IPS-15b (cell line): ENCODE measurements at regions not wholly inside any gene's neighbourhood (a gene's known extent, or its start where the extent isn't known, plus 50 kb on each side); places are given as distances from the start of the nearest gene placed in this dataset.
"Not testable (repeated sequence)": the region's sequence is repeated elsewhere in the genome, so short reads cannot be mapped to it uniquely, and the experiment has no call there.

Source experiments
- H3K27me3 ChIP-seq: one replicate; pipeline ENCODE4 v1.6.1; 2013; ENCODE audit warnings: low read length; ENCODE audit not compliant: control insufficient read depth, insufficient read depth
- H3K36me3 ChIP-seq: one replicate; pipeline ENCODE4 v1.6.1; 2013; ENCODE audit warnings: low read length; ENCODE audit not compliant: control insufficient read depth, insufficient read depth
- H3K4me1 ChIP-seq: one replicate; pipeline ENCODE4 v1.6.1; 2013; ENCODE audit warnings: mild to moderate bottlenecking, low read length; ENCODE audit not compliant: control insufficient read depth, insufficient read depth
- H3K4me3 ChIP-seq: one replicate; pipeline ENCODE4 v1.5.1; 2013; ENCODE audit warnings: low read depth, low read length
- H3K9ac ChIP-seq: one replicate; pipeline ENCODE4 v1.6.1; 2013; ENCODE audit warnings: low read depth, mild to moderate bottlenecking, low read length
- H3K9me3 ChIP-seq: one replicate; pipeline ENCODE4 v1.6.1; 2013; ENCODE audit warnings: mild to moderate bottlenecking, low read length; ENCODE audit not compliant: control insufficient read depth, insufficient read depth

DNA sequence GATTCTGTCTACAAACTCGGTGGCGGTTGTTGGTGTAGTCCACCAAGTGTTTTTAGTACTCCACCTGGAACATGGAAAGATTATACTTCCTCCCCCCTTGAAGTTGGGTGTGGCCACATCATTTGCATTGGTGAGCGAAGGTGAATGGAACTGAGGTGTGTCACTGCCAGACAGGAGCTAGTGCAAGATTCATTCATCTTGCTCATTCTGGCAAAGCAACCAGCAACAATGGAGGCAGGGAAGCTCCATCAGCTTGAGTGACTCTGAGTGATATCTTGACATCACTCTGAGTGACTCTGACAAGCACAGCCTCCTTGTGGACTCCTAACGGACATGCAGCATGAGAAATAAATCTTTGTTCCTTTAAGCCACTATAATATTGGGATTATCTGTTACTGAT, 54.7 kb upstream of the SLC1A4 start:
- H3K4me3 ChIP-seq: no peak overlapping the region
- no peaks in the 10 kb centered on the region for H3K27me3 ChIP-seq
- no peaks in the 10 kb centered on the region for H3K36me3 ChIP-seq
- no peaks in the 10 kb centered on the region for H3K9me3 ChIP-seq
- no peak overlapping the region for H3K9ac ChIP-seq
- H3K4me1 ChIP-seq: no peaks in the 10 kb centered on the region

DNA sequence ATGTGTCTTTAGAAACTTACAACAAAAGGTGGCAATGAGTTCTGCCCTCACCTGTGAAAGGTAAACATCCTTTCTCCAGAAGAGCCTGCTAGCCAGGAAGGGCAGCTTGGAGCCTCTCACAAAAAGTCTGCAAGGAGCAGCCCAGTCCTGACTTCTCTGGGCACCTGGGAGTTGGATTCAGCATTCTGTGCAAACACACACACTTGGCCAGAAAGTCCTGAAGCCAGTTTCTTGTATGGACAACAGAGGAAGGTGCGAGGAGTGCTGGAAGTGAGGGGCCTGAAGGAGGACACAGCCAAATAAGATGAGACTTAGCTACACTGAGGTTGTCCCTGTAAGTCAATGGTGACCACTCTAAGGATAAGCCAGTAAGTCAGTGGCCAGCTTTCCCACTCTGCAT, 52.4 kb upstream of the SLC1A4 start:
- Histone ChIP-seq H3K9me3 (no peaks in the 10 kb centered on the region), H3K4me3 (no peak overlapping the region), H3K27me3 (no peaks in the 10 kb centered on the region), H3K4me1 (no peaks in the 10 kb centered on the region), H3K9ac (no peak overlapping the region), H3K36me3 (no peaks in the 10 kb centered on the region)

DNA sequence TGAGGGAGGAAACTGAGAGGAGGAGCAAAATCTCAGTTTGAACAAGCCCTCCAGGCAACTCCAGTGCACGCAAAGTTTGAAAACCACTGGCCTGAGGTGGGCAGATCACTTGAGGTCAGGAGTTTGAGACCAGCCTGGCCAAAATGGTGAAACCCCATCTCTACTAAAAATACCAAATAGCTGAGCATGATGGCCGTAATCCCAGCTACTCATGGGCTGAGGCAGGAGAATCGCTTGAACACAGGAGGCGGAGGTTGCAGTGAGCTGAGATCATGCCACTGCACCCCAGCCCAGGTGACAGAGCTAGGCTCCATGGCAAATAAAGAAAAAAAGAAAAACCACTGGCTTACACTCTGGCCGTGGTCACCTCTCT, 51.9 kb upstream of the SLC1A4 start:
- H3K9ac ChIP-seq, H3K36me3 ChIP-seq, H3K27me3 ChIP-seq, H3K4me1 ChIP-seq, H3K9me3 ChIP-seq, H3K4me3 ChIP-seq: not testable (repeated sequence)

GRCh38 chr2:64937687-64938491, 51.3 kb upstream of the SLC1A4 start:
- no peak overlapping the region for H3K4me3 ChIP-seq
- no peaks in the 10 kb centered on the region for H3K27me3 ChIP-seq
- no peaks in the 10 kb centered on the region for H3K9me3 ChIP-seq
- H3K4me1 ChIP-seq: no peaks in the 10 kb centered on the region
- no peaks in the 10 kb centered on the region for H3K36me3 ChIP-seq
- H3K9ac ChIP-seq: no peak overlapping the region

- Histone ChIP-seq H3K27me3 (no peaks in the 10 kb centered on the region), H3K4me1 (no peaks in the 10 kb centered on the region), H3K9ac (no peak overlapping the region), H3K4me3 (no peak overlapping the region), H3K36me3 (no peaks in the 10 kb centered on the region), H3K9me3 (no peaks in the 10 kb centered on the region)
Observed at GRCh38 chr2:64938607-64939285, 50.5 kb upstream of the SLC1A4 start.

- no peak overlapping the region for H3K9ac ChIP-seq
- H3K9me3 ChIP-seq: no peaks in the 10 kb centered on the region
- H3K4me3 ChIP-seq: no peak overlapping the region
- no peaks in the 10 kb centered on the region for H3K36me3 ChIP-seq
- no peaks in the 10 kb centered on the region for H3K27me3 ChIP-seq
- no peaks in the 10 kb centered on the region for H3K4me1 ChIP-seq
Observed at GRCh38 chr2:64939332-64939917, 49.8 kb upstream of the SLC1A4 start.
